A549 (cell line): ENCODE measurements at regions not wholly inside any gene's neighbourhood (a gene's known extent, or its start where the extent isn't known, plus 50 kb on each side); places are given as distances from the start of the nearest gene placed in this dataset.

Experiments used
- ATAC-seq, 2 experiments: fragments of 200-7000 bp in 1 of 2; fragments of >200 bp in 1 of 2; cut with Nextera tagmentation in 1 of 2; cut with Tn5 transposase in 1 of 2; 3 replicates each; pipeline versions ENCODE4 v1.8.0 to v1.9.1; 2018 to 2020; ENCODE audit warnings: mild to moderate bottlenecking in 1 of 2, moderate library complexity in 1 of 2
- CTCF ChIA-PET: fragments of 300-600 bp; sonication (Branson Sonifier 250); formaldehyde crosslinking; extraction: SDS; loops from one replicate; lab custom pipeline; 2021; ENCODE audit warnings: antibody characterized with exemption, inconsistent platforms; lab: Yijun Ruan, JAX
- POLR2A ChIA-PET: fragments of 350-600 bp; formaldehyde crosslinking; extraction: SDS; loops from one replicate; lab custom pipeline; 2021; ENCODE audit warnings: antibody characterized with exemption, inconsistent platforms; lab: Yijun Ruan, JAX
- DNase-seq, 2 experiments: peaks; one replicate each; pipeline versions ENCODE4 v3.0.0 to v3.0.0-alpha.2; 2011 to 2016; ENCODE audit warnings: low read depth in 1 of 2, low spot score in 1 of 2
- FAIRE-seq: peaks from 2 replicates; lab custom pipeline; 2011; peaks lifted over from hg19 to GRCh38; lab: Jason Lieb, UNC
- H3K27ac ChIP-seq, 2 experiments: fragments of >200 bp; sonication (Bioruptor Twin); formaldehyde crosslinking; 3 replicates each; pipeline ENCODE4 v1.5.1; 2016 to 2017
- H3K4me1 ChIP-seq: fragments of >200 bp; sonication (Bioruptor Twin); formaldehyde crosslinking; 3 replicates; pipeline ENCODE4 v1.6.1; 2016
- H3K4me2 ChIP-seq: fragments of >200 bp; sonication (Bioruptor Twin); formaldehyde crosslinking; 3 replicates; pipeline ENCODE4 v1.6.1; 2016
- H3K4me3 ChIP-seq: fragments of >200 bp; sonication (Bioruptor Twin); formaldehyde crosslinking; 3 replicates; pipeline ENCODE4 v1.5.1; 2016
- H3K9me3 ChIP-seq: fragments of >200 bp; sonication (Bioruptor Twin); formaldehyde crosslinking; 3 replicates; pipeline ENCODE4 v1.6.1; 2016
- BCL3 ChIP-seq: fragments of >200 bp; sonication (Bioruptor Twin); formaldehyde crosslinking; IDR thresholded peaks from 3 replicates; pipeline ENCODE4 v1.6.1; 2016
- CBX2 ChIP-seq: fragments of 200-600 bp; sonication (generic); IDR thresholded peaks from 2 replicates; pipeline ENCODE4 v1.6.1; 2016; ENCODE audit warnings: low read depth, mild to moderate bottlenecking, borderline replicate concordance
- CEBPB ChIP-seq, 2 experiments: fragments of >200 bp in 1 of 2; sonication (Bioruptor Twin) in 1 of 2; formaldehyde crosslinking in 1 of 2; IDR thresholded peaks; 2 replicates each; pipeline ENCODE4 v1.6.1; 2012 to 2016
- ELK1 ChIP-seq: fragments of 150-350 bp; IDR thresholded peaks from 2 replicates; pipeline ENCODE4 v1.6.1; 2014; ENCODE audit warnings: low read depth, mild to moderate bottlenecking, low read length
- FOSB ChIP-seq: fragments of 250-450 bp; sonication (Bioruptor Pico); IDR thresholded peaks from 2 replicates; pipeline ENCODE4 v1.5.0; 2020; ENCODE audit warnings: mild to moderate bottlenecking, moderate library complexity
- GATA3 ChIP-seq: IDR thresholded peaks from 2 replicates; pipeline ENCODE4 v1.6.1; 2012; ENCODE audit warnings: borderline replicate concordance
- HOXA7 ChIP-seq: fragments of 250-450 bp; sonication (Bioruptor Pico); IDR thresholded peaks from 2 replicates; pipeline ENCODE4 v1.5.0; 2020; ENCODE audit warnings: mild to moderate bottlenecking, moderate library complexity
- HOXB13 ChIP-seq: fragments of 250-450 bp; sonication (Bioruptor Pico); IDR thresholded peaks from 2 replicates; pipeline ENCODE4 v1.5.0; 2020; ENCODE audit warnings: low read depth, mild to moderate bottlenecking, moderate library complexity
- HOXB5 ChIP-seq: fragments of 250-450 bp; sonication (Bioruptor Pico); IDR thresholded peaks from 2 replicates; pipeline ENCODE4 v1.5.0; 2020; ENCODE audit warnings: mild to moderate bottlenecking, moderate library complexity
- KDM5A ChIP-seq: fragments of 200-600 bp; sonication (generic); IDR thresholded peaks from 2 replicates; pipeline ENCODE4 v1.6.1; 2016; ENCODE audit warnings: antibody characterized with exemption, mild to moderate bottlenecking
- MAFK ChIP-seq: fragments of 450-650 bp; IDR thresholded peaks from 2 replicates; pipeline ENCODE4 v1.6.1; 2014; ENCODE audit not compliant: partially characterized antibody
- NPAS2 ChIP-seq: fragments of 250-450 bp; sonication (Bioruptor Pico); IDR thresholded peaks from 2 replicates; pipeline ENCODE4 v1.8.0; 2022; ENCODE audit warnings: mild to moderate bottlenecking, moderate library complexity, borderline replicate concordance
- RNF2 ChIP-seq: fragments of 200-600 bp; sonication (generic); IDR thresholded peaks from 2 replicates; pipeline ENCODE4 v1.6.1; 2016; ENCODE audit warnings: low read depth, mild to moderate bottlenecking, antibody characterized with exemption, moderate library complexity, borderline replicate concordance
- SREBF2 ChIP-seq: fragments of 450-650 bp; IDR thresholded peaks from 2 replicates; pipeline ENCODE4 v1.6.1; 2014; ENCODE audit warnings: mild to moderate bottlenecking, moderate library complexity
- TFCP2L1 ChIP-seq: fragments of 250-450 bp; sonication (Bioruptor Pico); IDR thresholded peaks from 2 replicates; pipeline ENCODE4 v1.5.0; 2021; ENCODE audit warnings: mild to moderate bottlenecking
- TP53 ChIP-seq: fragments of 250-450 bp; sonication (Bioruptor Pico); IDR thresholded peaks from 2 replicates; pipeline ENCODE4 v1.5.0; 2021; ENCODE audit warnings: mild to moderate bottlenecking, moderate library complexity
- ZFP36 ChIP-seq: fragments of 450-650 bp; IDR thresholded peaks from 2 replicates; pipeline ENCODE4 v1.6.1; 2014; ENCODE audit warnings: borderline replicate concordance; ENCODE audit not compliant: partially characterized antibody
- ZNF302 ChIP-seq: fragments of 250-450 bp; sonication (Bioruptor Pico); IDR thresholded peaks from 2 replicates; pipeline ENCODE4 v1.9.0; 2021; ENCODE audit warnings: inconsistent platforms, mild to moderate bottlenecking, moderate library complexity
- ZSCAN20 ChIP-seq: fragments of 250-450 bp; sonication (Bioruptor Pico); IDR thresholded peaks from 2 replicates; pipeline ENCODE4 v1.8.0; 2022; ENCODE audit warnings: mild to moderate bottlenecking, moderate library complexity
- WGBS: methylation state at CpG from one replicate; pipeline ENCODE4 v1.1.6; 2017; ENCODE audit errors: missing lambda C conversion rate; 5-methylcytosine and 5-hydroxymethylcytosine counted together
- TF ChIP-seq, protein P1 (sequence below): IDR thresholded peaks from 2 replicates; pipeline ENCODE4 v1.6.1; 2012; ENCODE audit warnings: low read depth, borderline replicate concordance
- TF ChIP-seq, protein P2 (sequence below): IDR thresholded peaks from 2 replicates; pipeline ENCODE4 v1.6.1; 2012

GRCh38 chr11:134819041-134819440, 407.0 kb upstream of the B3GAT1 start:
- Histone ChIP-seq H3K4me1 (no peaks in the 10 kb centered on the region; the same call in 2 of the 3 replicates), H3K4me3 (no peak overlapping the region), H3K4me2 (peak overlapping the region; percentile 47), H3K27ac (no peak overlapping the region), H3K9me3 (no peaks in the 10 kb centered on the region)
- POLR2A ChIA-PET: no interaction called here
- TF ChIP-seq KDM5A (no peak), TFCP2L1 (no peak), RNF2 (no peak), CEBPB (IDR thresholded peaks at IDR 0.05) (no peak), ZNF302 (CRISPR knock-in tag) (no peak)
- TF ChIP-seq, protein P1, sequence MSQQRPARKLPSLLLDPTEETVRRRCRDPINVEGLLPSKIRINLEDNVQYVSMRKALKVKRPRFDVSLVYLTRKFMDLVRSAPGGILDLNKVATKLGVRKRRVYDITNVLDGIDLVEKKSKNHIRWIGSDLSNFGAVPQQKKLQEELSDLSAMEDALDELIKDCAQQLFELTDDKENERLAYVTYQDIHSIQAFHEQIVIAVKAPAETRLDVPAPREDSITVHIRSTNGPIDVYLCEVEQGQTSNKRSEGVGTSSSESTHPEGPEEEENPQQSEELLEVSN: no peak
- no peak for FAIRE-seq
- 30% methylated on average over 7 of the region's 7 CpGs for WGBS
- CTCF ChIA-PET: no interaction called here
- ATAC-seq: no peak
- no peak for DNase-seq

GRCh38 chr11:134818516-134818915, 406.5 kb upstream of the B3GAT1 start:
- FAIRE-seq (no peak), ATAC-seq (peak; percentile 55 to 73; a peak in 5 of 6 replicates)

More at GRCh38 chr11:134818516-134818915, 406.5 kb upstream of the B3GAT1 start:
- peak overlapping the region; percentile 47 for H3K4me2 ChIP-seq
- H3K4me1 ChIP-seq: no peaks in the 10 kb centered on the region; the same call in 2 of the 3 replicates
- H3K4me3 ChIP-seq: no peak overlapping the region
- POLR2A ChIA-PET: no interaction called here
- H3K27ac ChIP-seq: no peak overlapping the region
- TF ChIP-seq SREBF2 (no peak), ELK1 (no peak), ZSCAN20 (CRISPR knock-in tag) (no peak), HOXA7 (no peak), MAFK (no peak), FOSB (CRISPR knock-in tag) (no peak), GATA3 (no peak), CBX2 (no peak), BCL3 (no peak), HOXB5 (no peak), NPAS2 (CRISPR knock-in tag) (no peak), HOXB13 (CRISPR knock-in tag) (no peak), ZFP36 (no peak), TP53 (CRISPR knock-in tag) (no peak)
- TF ChIP-seq, protein P1: no peak
- TF ChIP-seq, protein P2, sequence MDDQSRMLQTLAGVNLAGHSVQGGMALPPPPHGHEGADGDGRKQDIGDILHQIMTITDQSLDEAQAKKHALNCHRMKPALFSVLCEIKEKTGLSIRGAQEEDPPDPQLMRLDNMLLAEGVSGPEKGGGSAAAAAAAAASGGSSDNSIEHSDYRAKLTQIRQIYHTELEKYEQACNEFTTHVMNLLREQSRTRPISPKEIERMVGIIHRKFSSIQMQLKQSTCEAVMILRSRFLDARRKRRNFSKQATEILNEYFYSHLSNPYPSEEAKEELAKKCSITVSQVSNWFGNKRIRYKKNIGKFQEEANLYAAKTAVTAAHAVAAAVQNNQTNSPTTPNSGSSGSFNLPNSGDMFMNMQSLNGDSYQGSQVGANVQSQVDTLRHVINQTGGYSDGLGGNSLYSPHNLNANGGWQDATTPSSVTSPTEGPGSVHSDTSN: no peak
- TF ChIP-seq, all 56 proteins: peak for 0
- DNase-seq: peak in 1 of 2 experiments; percentile 25
- CTCF ChIA-PET: no interaction called here
- 4% methylated on average over 5 of the region's 5 CpGs for WGBS
- no peaks in the 10 kb centered on the region for H3K9me3 ChIP-seq
